NT2/D1 (cell line): ENCODE measurements at regions not wholly inside any gene's neighbourhood (a gene's known extent, or its start where the extent isn't known, plus 50 kb on each side); places are given as distances from the start of the nearest gene placed in this dataset.
"Not testable (repeated sequence)": the region's sequence is repeated elsewhere in the genome, so short reads cannot be mapped to it uniquely, and the experiment has no call there.

ENCODE experiments used
- DNase-seq: peaks from one replicate; pipeline ENCODE4 v3.0.0-alpha.2; 2011; ENCODE audit warnings: low read depth, low spot score
- H3K27me3 ChIP-seq: 2 replicates; pipeline ENCODE4 v1.6.0; 2011; ENCODE audit warnings: mild to moderate bottlenecking; ENCODE audit not compliant: insufficient read length, insufficient read depth
- H3K36me3 ChIP-seq: 2 replicates; pipeline ENCODE4 v1.6.1; 2011; ENCODE audit warnings: mild to moderate bottlenecking, low read length, mixed read lengths; ENCODE audit not compliant: insufficient read depth, insufficient read length
- H3K4me1 ChIP-seq: 2 replicates; pipeline ENCODE4 v1.5.1; 2011; ENCODE audit not compliant: insufficient read depth, insufficient read length
- H3K4me3 ChIP-seq: 2 replicates; pipeline ENCODE4 v1.5.1; 2011; ENCODE audit warnings: low read depth; ENCODE audit not compliant: insufficient read length
- H3K9ac ChIP-seq: 2 replicates; pipeline ENCODE4 v1.6.0; 2011; ENCODE audit warnings: low read depth; ENCODE audit not compliant: insufficient read length
- H3K9me3 ChIP-seq: 2 replicates; pipeline ENCODE4 v1.5.1; 2011; ENCODE audit warnings: mild to moderate bottlenecking, low read length; ENCODE audit not compliant: insufficient read depth
- SUZ12 ChIP-seq: IDR thresholded peaks from 2 replicates; pipeline ENCODE4 v1.6.1; 2011; ENCODE audit not compliant: insufficient read length, insufficient read depth; ENCODE audit errors: extremely low read depth
- YY1 ChIP-seq: IDR thresholded peaks from 2 replicates; pipeline ENCODE4 v1.6.1; 2011; ENCODE audit not compliant: insufficient read length, insufficient read depth
- ZNF274 ChIP-seq: IDR thresholded peaks from 2 replicates; pipeline ENCODE4 v1.6.1; 2011; ENCODE audit warnings: mild to moderate bottlenecking, low read depth, low read length

GRCh38 chrX:112513154-112513553 is 166.6 kb downstream of the LHFPL1 start:
- Histone ChIP-seq H3K9me3 (peaks cover 17% of the 10 kb centered on the region; the same call in 1 of the 2 replicates), H3K4me1 (no peaks in the 10 kb centered on the region), H3K27me3 (no peaks in the 10 kb centered on the region), H3K9ac (no peak overlapping the region), H3K36me3 (no peaks in the 10 kb centered on the region), H3K4me3 (no peak overlapping the region)
- TF ChIP-seq SUZ12 (no peak), ZNF274 (no peak), YY1 (no peak)
- DNase-seq, result peak; percentile 25

- Histone ChIP-seq H3K36me3 (no peaks in the 10 kb centered on the region), H3K9me3 (peaks cover 17% of the 10 kb centered on the region; the same call in 1 of the 2 replicates), H3K4me1 (no peaks in the 10 kb centered on the region), H3K9ac (no peak overlapping the region), H3K27me3 (no peaks in the 10 kb centered on the region), H3K4me3 (no peak overlapping the region)
- TF ChIP-seq SUZ12 (no peak), YY1 (no peak), ZNF274 (no peak)
- DNase-seq, result peak; percentile 11
Measured at GRCh38 chrX:112512509-112512908, 167.2 kb downstream of the LHFPL1 start.

- Histone ChIP-seq H3K4me3 (no peak overlapping the region), H3K36me3 (no peaks in the 10 kb centered on the region), H3K4me1 (no peaks in the 10 kb centered on the region), H3K9ac (no peak overlapping the region), H3K9me3 (peaks cover 15% of the 10 kb centered on the region; the same call in 1 of the 2 replicates), H3K27me3 (no peaks in the 10 kb centered on the region)
- DNase-seq, result no peak
- TF ChIP-seq ZNF274 (no peak), SUZ12 (no peak), YY1 (no peak)
Measured at GRCh38 chrX:112510629-112511028, 169.1 kb downstream of the LHFPL1 start.

GRCh38 chrX:112477653-112478052 is 202.1 kb downstream of the LHFPL1 start:
- Histone ChIP-seq H3K27me3 (no peaks in the 10 kb centered on the region), H3K4me3 (no peak overlapping the region), H3K4me1 (no peaks in the 10 kb centered on the region), H3K9me3 (no peaks in the 10 kb centered on the region), H3K9ac (no peak overlapping the region), H3K36me3 (no peaks in the 10 kb centered on the region)
- TF ChIP-seq YY1 (no peak), ZNF274 (no peak), SUZ12 (no peak)
- no peak for DNase-seq

- Histone ChIP-seq H3K4me3 (no peak overlapping the region), H3K9ac (no peak overlapping the region), H3K27me3 (no peaks in the 10 kb centered on the region), H3K9me3 (no peaks in the 10 kb centered on the region), H3K36me3 (no peaks in the 10 kb centered on the region), H3K4me1 (no peaks in the 10 kb centered on the region)
- TF ChIP-seq YY1, result no peak
- TF ChIP-seq SUZ12, result no peak
- TF ChIP-seq ZNF274, result no peak
- DNase-seq, result peak; percentile 36
Measured at GRCh38 chrX:112473654-112474053, 206.1 kb downstream of the LHFPL1 start.

GRCh38 chrX:112470551-112470950 is 209.2 kb downstream of the LHFPL1 start:
- H3K4me3 ChIP-seq, result no peak overlapping the region
- no peaks in the 10 kb centered on the region for H3K36me3 ChIP-seq
- no peak overlapping the region for H3K9ac ChIP-seq
- H3K9me3 ChIP-seq, result no peaks in the 10 kb centered on the region
- TF ChIP-seq ZNF274, result no peak
- no peak for TF ChIP-seq YY1
- no peak for TF ChIP-seq SUZ12
- no peak for DNase-seq
- H3K27me3 ChIP-seq, result no peaks in the 10 kb centered on the region
- no peaks in the 10 kb centered on the region for H3K4me1 ChIP-seq

- H3K36me3 ChIP-seq, H3K4me1 ChIP-seq, H3K9ac ChIP-seq, H3K9me3 ChIP-seq, H3K27me3 ChIP-seq, H3K4me3 ChIP-seq: not testable (repeated sequence)
- DNase-seq, result peak; percentile 38
Measured at GRCh38 chrX:112461949-112462450, 217.7 kb downstream of the LHFPL1 start.

- Histone ChIP-seq H3K9ac (no peak overlapping the region), H3K9me3 (no peaks in the 10 kb centered on the region), H3K4me1 (no peaks in the 10 kb centered on the region), H3K4me3 (no peak overlapping the region), H3K27me3 (no peaks in the 10 kb centered on the region), H3K36me3 (no peaks in the 10 kb centered on the region)
- DNase-seq, result no peak
- TF ChIP-seq SUZ12, result no peak
- TF ChIP-seq YY1, result no peak
- no peak for TF ChIP-seq ZNF274
Measured at GRCh38 chrX:112457788-112458187, 221.9 kb downstream of the LHFPL1 start.
